HCT116 (cell line): ENCODE measurements at regions not wholly inside any gene's neighbourhood (a gene's known extent, or its start where the extent isn't known, plus 50 kb on each side); places are given as distances from the start of the nearest gene placed in this dataset.
A peak's percentile ranks its signal among the peaks of the same experiment; 100 is the strongest.

Source experiments
- ATAC-seq: fragments of 200-7000 bp; cut with Tn5 transposase; 2 replicates; pipeline ENCODE4 v1.9.1; 2020; ENCODE audit warnings: mild to moderate bottlenecking, moderate library complexity
- BruUV-seq: library from RNA; stranded (reverse); fragments of 400-500 nt; replicated peaks from 2 replicates; lab custom pipeline; 2021; lab: Mats Ljungman, UMichigan
- CTCF ChIA-PET: fragments of 300-600 bp; sonication (Branson Sonifier 250); formaldehyde crosslinking; loops from one replicate; lab custom pipeline; 2021; ENCODE audit warnings: antibody characterized with exemption; lab: Charles Lee
- POLR2A ChIA-PET: fragments of 300-600, 350-600 bp; sonication (Branson Sonifier 250); formaldehyde crosslinking; loops from one replicate; lab custom pipeline; 2021; ENCODE audit warnings: antibody characterized with exemption; lab: Charles Lee
- RAD21 ChIA-PET, 2 experiments: fragments of 300-600 bp; sonication (Branson Sonifier 250); formaldehyde crosslinking; loops; one replicate each; lab custom pipeline; 2023; ENCODE audit warnings: low total read pairs in 2 of 2; ENCODE audit not compliant: uncharacterized antibody in 2 of 2, unreplicated experiment in 2 of 2, low non-redundant PET in 1 of 2; lab: Charles Lee
- DNase-seq: peaks from one replicate; pipeline ENCODE4 v3.0.0-alpha.2; 2010; ENCODE audit warnings: low read depth, low spot score
- H2AFZ ChIP-seq: fragments of 200-600 bp; shearing (Covaris generic), sonication (generic); 2 replicates; pipeline ENCODE4 v1.6.1; 2017; ENCODE audit warnings: low read depth, mixed run types, mixed read lengths, antibody characterized with exemption, low read length; ENCODE audit not compliant: poor library complexity, severe bottlenecking
- H3K27ac ChIP-seq: 2 replicates; pipeline ENCODE4 v1.5.1; 2012; ENCODE audit warnings: low read depth, low read length
- H3K27me3 ChIP-seq: fragments of 200-600 bp; sonication (generic); 2 replicates; pipeline ENCODE4 v1.6.1; 2016; ENCODE audit warnings: mixed run types, low read length, mixed read lengths; ENCODE audit not compliant: insufficient read depth
- H3K36me3 ChIP-seq, 2 experiments: fragments of 200-500 bp in 1 of 2; fragments of 200-600 bp in 1 of 2; sonication (Bioruptor generic) in 1 of 2; sonication (generic) in 1 of 2; 2 replicates each; pipeline versions ENCODE4 v1.5.1 to v1.6.1; 2014 to 2016; ENCODE audit warnings: low read length in 2 of 2, inconsistent platforms in 1 of 2, mixed read lengths in 1 of 2, mixed run types in 1 of 2; ENCODE audit not compliant: insufficient read depth in 2 of 2, control insufficient read depth in 1 of 2
- H3K4me1 ChIP-seq, 2 experiments: fragments of 200-600 bp in 1 of 2; sonication (generic) in 1 of 2; 2 replicates each; pipeline versions ENCODE4 v1.5.1 to v1.6.1; 2012 to 2017; ENCODE audit warnings: low read length in 2 of 2, inconsistent platforms in 1 of 2, mild to moderate bottlenecking in 1 of 2, mixed read lengths in 1 of 2, mixed run types in 1 of 2, moderate library complexity in 1 of 2; ENCODE audit not compliant: insufficient read depth in 2 of 2, control insufficient read depth in 1 of 2
- H3K4me2 ChIP-seq: fragments of 200-600 bp; sonication (generic); 2 replicates; pipeline ENCODE4 v1.6.1; 2017; ENCODE audit warnings: mixed run types, low read length, mixed read lengths
- H3K4me3 ChIP-seq, 2 experiments: fragments of 200-600 bp in 1 of 2; sonication (generic) in 1 of 2; replicated peaks in 1 of 2; 2 replicates each; pipeline ENCODE4 v1.5.1; 2011 to 2016; ENCODE audit warnings: low read length in 2 of 2, control low read depth in 1 of 2, low read depth in 1 of 2, mild to moderate bottlenecking in 1 of 2, mixed read lengths in 1 of 2, mixed run types in 1 of 2
- H3K79me2 ChIP-seq: fragments of 200-600 bp; sonication (generic); 2 replicates; pipeline ENCODE4 v1.6.1; 2017; ENCODE audit warnings: mild to moderate bottlenecking, mixed run types, low read length, moderate library complexity, mixed read lengths; ENCODE audit not compliant: insufficient read depth
- H3K9ac ChIP-seq: fragments of 200-600 bp; sonication (generic); 2 replicates; pipeline ENCODE4 v1.6.1; 2016; ENCODE audit warnings: low read length, mixed read lengths
- H3K9me2 ChIP-seq: fragments of 200-600 bp; sonication (generic), shearing (Covaris generic); 2 replicates; pipeline ENCODE4 v1.6.1; 2017; ENCODE audit warnings: mixed run types, mild to moderate bottlenecking, moderate library complexity; ENCODE audit not compliant: insufficient read depth
- H3K9me3 ChIP-seq, 2 experiments: fragments of 200-500 bp in 1 of 2; fragments of 200-600 bp in 1 of 2; sonication (Bioruptor generic) in 1 of 2; sonication (generic) in 1 of 2; 2 replicates each; pipeline ENCODE4 v1.6.1; 2014 to 2017; ENCODE audit warnings: low read length in 2 of 2, mixed read lengths in 2 of 2, inconsistent platforms in 1 of 2, low read depth in 1 of 2, mild to moderate bottlenecking in 1 of 2, mixed run types in 1 of 2, moderate library complexity in 1 of 2; ENCODE audit not compliant: control insufficient read depth in 1 of 2, insufficient read depth in 1 of 2
- H4K20me1 ChIP-seq: fragments of 200-600 bp; sonication (generic), shearing (Covaris generic); 2 replicates; pipeline ENCODE4 v1.6.1; 2017; ENCODE audit warnings: mixed run types, mild to moderate bottlenecking, moderate library complexity; ENCODE audit not compliant: insufficient read depth
- CTCF ChIP-seq, 3 experiments: fragments of 200-600 bp in 1 of 3; sonication (generic) in 1 of 3; IDR thresholded peaks in 2 of 3; conservative IDR thresholded peaks in 1 of 3; 2 replicates each; pipeline ENCODE4 v1.5.1; 2012 to 2017; ENCODE audit warnings: low read depth in 2 of 3, low read length in 2 of 3, antibody characterized with exemption in 1 of 3, borderline replicate concordance in 1 of 3, control low read depth in 1 of 3, mild to moderate bottlenecking in 1 of 3, mixed read lengths in 1 of 3, mixed run types in 1 of 3, moderate library complexity in 1 of 3; ENCODE audit not compliant: insufficient read depth in 1 of 3
- TCF7L2 ChIP-seq: IDR thresholded peaks from 2 replicates; pipeline ENCODE4 v1.7.0; 2011; ENCODE audit warnings: borderline replicate concordance, inconsistent platforms; ENCODE audit not compliant: insufficient read depth, insufficient read length; ENCODE audit errors: extremely low read depth
- ZFX ChIP-seq: fragments of 450-650 bp; IDR thresholded peaks from 2 replicates; pipeline ENCODE4 v1.6.1; 2017
- intact Hi-C: fragments of 100-400 bp; cut with micrococcal nuclease; formaldehyde crosslinking; loops from 2 replicates; pipeline ENCODE4 v1.10.0; 2022
- TF ChIP-seq, protein P1 (sequence below): IDR thresholded peaks from 2 replicates; pipeline ENCODE4 v1.6.1; 2012

GRCh38 chr7:135800560-135800959 lies 51.9 kb upstream of the FAM180A start:
- CTCF ChIA-PET: interaction anchor here (1.1 to 1.5 kb wide), 2 partner anchors 128 to 526 kb away, joined by 3 to 4 read pairs; no protein-coding TSS in a partner anchor
- Histone ChIP-seq H4K20me1 (no peaks in the 10 kb centered on the region), H3K79me2 (no peaks in the 10 kb centered on the region), H3K4me2 (no peak overlapping the region), H3K4me3 (no peak overlapping the region), H3K27me3 (no peaks in the 10 kb centered on the region), H3K9me2 (no peaks in the 10 kb centered on the region), H3K9me3 (no peaks in the 10 kb centered on the region), H3K4me1 (peaks cover 0 to 11% of the 10 kb centered on the region in 2 experiments; a peak in 1 of 4 replicates), H3K27ac (no peak overlapping the region), H2AFZ (peak overlapping the region; percentile 93), H3K36me3 (no peaks in the 10 kb centered on the region), H3K9ac (no peak overlapping the region)
- POLR2A ChIA-PET: no interaction called here
- no peak for ATAC-seq
- TF ChIP-seq ZFX: no peak
- TF ChIP-seq, protein P1, sequence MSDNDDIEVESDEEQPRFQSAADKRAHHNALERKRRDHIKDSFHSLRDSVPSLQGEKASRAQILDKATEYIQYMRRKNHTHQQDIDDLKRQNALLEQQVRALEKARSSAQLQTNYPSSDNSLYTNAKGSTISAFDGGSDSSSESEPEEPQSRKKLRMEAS: 0 out of 2 replicates have a peak, but pooled peaks have one; percentile 10
- RAD21 ChIA-PET: no interaction called here
- BruUV-seq: no TSS peak
- intact Hi-C loops: loop anchor here (5.0 to 10.0 kb wide), 2 partner anchors 516 to 1652 kb away; no protein-coding TSS in a partner anchor
- no peak for DNase-seq

- no TSS peak for BruUV-seq
- no peaks in the 10 kb centered on the region for H4K20me1 ChIP-seq
- CTCF ChIA-PET: no interaction called here
These were observed 51.3 kb upstream of the FAM180A start for GRCh38 chr7:135799881-135800280.

More at GRCh38 chr7:135799881-135800280, 51.3 kb upstream of the FAM180A start:
- Histone ChIP-seq H3K9ac (no peak overlapping the region), H2AFZ (no peak overlapping the region), H3K9me2 (no peaks in the 10 kb centered on the region), H3K79me2 (no peaks in the 10 kb centered on the region), H3K27ac (no peak overlapping the region), H3K36me3 (no peaks in the 10 kb centered on the region), H3K4me2 (no peak overlapping the region), H3K4me1 (peaks cover 0 to 11% of the 10 kb centered on the region in 2 experiments; a peak in 1 of 4 replicates), H3K9me3 (no peaks in the 10 kb centered on the region), H3K4me3 (no peak overlapping the region), H3K27me3 (no peaks in the 10 kb centered on the region)
- ChIA-PET POLR2A (no interaction called here), RAD21 (no interaction called here)
- intact Hi-C loops: loop anchor here (5.0 to 10.0 kb wide), 2 partner anchors 515 to 1652 kb away; no protein-coding TSS in a partner anchor
- DNase-seq: no peak
- TF ChIP-seq CTCF (IDR thresholded peaks at IDR 0.05 in 2 of 3, conservative IDR thresholded peaks at IDR 0.05 in 1 of 3; ENCODE audit: borderline replicate concordance in 1 of 3, insufficient read depth in 1 of 3, low read depth in 2 of 3, low read length in 2 of 3) (peak; percentile 3 to 22 (median 7); a peak in 2 of 6 replicates), TCF7L2 (no peak)
- ATAC-seq: no peak
